H9 (cell line): ENCODE measurements at regions not wholly inside any gene's neighbourhood (a gene's known extent, or its start where the extent isn't known, plus 50 kb on each side); places are given as distances from the start of the nearest gene placed in this dataset.

ENCODE experiments used
- DNase-seq: peaks from one replicate; pipeline ENCODE4 v3.0.0-alpha.2; 2017
- H2AFZ ChIP-seq: one replicate; pipeline ENCODE4 v1.6.1; 2013; ENCODE audit warnings: mild to moderate bottlenecking, low read length, control low read depth, moderate library complexity
- H2AK5ac ChIP-seq: 2 replicates; pipeline ENCODE4 v1.6.1; 2013; ENCODE audit warnings: low read length, control low read depth, mixed read lengths; ENCODE audit not compliant: insufficient read length
- H2BK120ac ChIP-seq: one replicate; pipeline ENCODE4 v1.6.1; 2013; ENCODE audit warnings: low read depth, mild to moderate bottlenecking, low read length, control low read depth, inconsistent platforms; ENCODE audit not compliant: poor library complexity, severe bottlenecking
- H2BK12ac ChIP-seq: 2 replicates; pipeline ENCODE4 v1.6.1; 2013; ENCODE audit warnings: low read length, control low read depth, mixed read lengths, low read depth; ENCODE audit not compliant: insufficient read length
- H2BK15ac ChIP-seq: 2 replicates; pipeline ENCODE4 v1.6.1; 2013; ENCODE audit warnings: low read depth, low read length, control low read depth
- H2BK20ac ChIP-seq: one replicate; pipeline ENCODE4 v1.6.1; 2013; ENCODE audit warnings: low read depth, mild to moderate bottlenecking, low read length, control low read depth, inconsistent platforms; ENCODE audit not compliant: poor library complexity, severe bottlenecking
- H2BK5ac ChIP-seq: 2 replicates; pipeline ENCODE4 v1.6.1; 2013; ENCODE audit warnings: low read length, control low read depth, mixed read lengths; ENCODE audit not compliant: insufficient read length
- H3K14ac ChIP-seq: 2 replicates; pipeline ENCODE4 v1.6.1; 2013; ENCODE audit warnings: low read length, control low read depth; ENCODE audit not compliant: insufficient read depth
- H3K18ac ChIP-seq: 2 replicates; pipeline ENCODE4 v1.6.1; 2013; ENCODE audit warnings: low read depth, mild to moderate bottlenecking, mixed read lengths, low read length, control low read depth; ENCODE audit not compliant: insufficient read length
- H3K23ac ChIP-seq: 2 replicates; pipeline ENCODE4 v1.6.1; 2013; ENCODE audit warnings: low read length, control low read depth, mixed read lengths, low read depth; ENCODE audit not compliant: insufficient read length
- H3K23me2 ChIP-seq: 2 replicates; pipeline ENCODE4 v1.6.1; 2013; ENCODE audit warnings: low read depth, mild to moderate bottlenecking, mixed read lengths, low read length, control low read depth; ENCODE audit not compliant: insufficient read length, poor library complexity, severe bottlenecking
- H3K27ac ChIP-seq: 2 replicates; pipeline ENCODE4 v1.5.1; 2013; ENCODE audit warnings: low read length, control low read depth, mixed read lengths, low read depth; ENCODE audit not compliant: insufficient read length
- H3K27me3 ChIP-seq: 2 replicates; pipeline ENCODE4 v1.6.1; 2013; ENCODE audit warnings: low read length, control low read depth, inconsistent platforms; ENCODE audit not compliant: insufficient read depth
- H3K4ac ChIP-seq: 2 replicates; pipeline ENCODE4 v1.6.1; 2013; ENCODE audit warnings: low read depth, mild to moderate bottlenecking, control low read depth, inconsistent platforms, low read length, moderate library complexity
- H3K4me1 ChIP-seq: 2 replicates; pipeline ENCODE4 v1.6.1; 2013; ENCODE audit warnings: low read length, control low read depth, inconsistent platforms; ENCODE audit not compliant: insufficient read depth
- H3K4me2 ChIP-seq: 2 replicates; pipeline ENCODE4 v1.6.1; 2013; ENCODE audit warnings: low read length, control low read depth, mixed read lengths; ENCODE audit not compliant: insufficient read length, insufficient read depth
- H3K56ac ChIP-seq: 2 replicates; pipeline ENCODE4 v1.6.1; 2013; ENCODE audit warnings: low read depth, mild to moderate bottlenecking, mixed read lengths, low read length, control low read depth; ENCODE audit not compliant: insufficient read length
- H3K79me1 ChIP-seq: 2 replicates; pipeline ENCODE4 v1.6.1; 2013; ENCODE audit warnings: low read depth, mild to moderate bottlenecking, moderate library complexity, low read length, control low read depth, inconsistent platforms; ENCODE audit not compliant: insufficient read depth, poor library complexity, severe bottlenecking
- H3K79me2 ChIP-seq: 2 replicates; pipeline ENCODE4 v1.6.1; 2013; ENCODE audit warnings: low read length, control low read depth, inconsistent platforms; ENCODE audit not compliant: insufficient read depth
- H3K9ac ChIP-seq: 2 replicates; pipeline ENCODE4 v1.6.1; 2013; ENCODE audit warnings: low read length, control low read depth, mixed read lengths; ENCODE audit not compliant: insufficient read length; ENCODE audit errors: extremely low read depth
- H3K9me3 ChIP-seq: one replicate; pipeline ENCODE4 v1.6.1; 2013; ENCODE audit warnings: low read depth, low read length, inconsistent platforms; ENCODE audit not compliant: control insufficient read depth
- H3T11ph ChIP-seq: one replicate; pipeline ENCODE4 v1.6.1; 2013; ENCODE audit warnings: mild to moderate bottlenecking, low read length, control low read depth, inconsistent platforms
- H4K20me1 ChIP-seq: one replicate; pipeline ENCODE4 v1.6.1; 2013; ENCODE audit not compliant: control insufficient read depth, insufficient read length, insufficient read depth
- H4K5ac ChIP-seq: 2 replicates; pipeline ENCODE4 v1.6.1; 2013; ENCODE audit warnings: low read depth, mild to moderate bottlenecking, mixed read lengths, low read length, control low read depth; ENCODE audit not compliant: insufficient read length
- H4K8ac ChIP-seq: replicated peaks from 2 replicates; pipeline ENCODE4 v1.6.1; 2013; ENCODE audit warnings: low read length, control low read depth, mixed read lengths, low read depth; ENCODE audit not compliant: insufficient read length
- H4K91ac ChIP-seq: 2 replicates; pipeline ENCODE4 v1.6.1; 2013; ENCODE audit warnings: low read depth, mild to moderate bottlenecking, moderate library complexity, mixed read lengths, low read length, control low read depth; ENCODE audit not compliant: insufficient read length
- H3K27ac Mint-ChIP-seq, 3 experiments: 2 replicates in 2 of 3; 3 replicates in 1 of 3; pipeline ENCODE4 v1.8.0; 2020 to 2021; ENCODE audit warnings: mixed read lengths in 3 of 3, mild to moderate bottlenecking in 1 of 3, moderate library complexity in 1 of 3
- H3K27me3 Mint-ChIP-seq: 2 replicates; pipeline ENCODE4 v1.8.0; 2021; ENCODE audit warnings: low read depth, mild to moderate bottlenecking, moderate library complexity, mixed read lengths
- H3K36me3 Mint-ChIP-seq, 3 experiments: 2 replicates in 2 of 3; 3 replicates in 1 of 3; pipeline ENCODE4 v1.8.0; 2020 to 2021; ENCODE audit warnings: low read depth in 3 of 3, mixed read lengths in 3 of 3; ENCODE audit not compliant: insufficient read depth in 1 of 3
- H3K4me1 Mint-ChIP-seq, 2 experiments: 2 replicates each; pipeline ENCODE4 v1.8.0; 2020; ENCODE audit warnings: mixed read lengths in 2 of 2
- H3K4me3 Mint-ChIP-seq, 2 experiments: 2 replicates in 1 of 2; 3 replicates in 1 of 2; pipeline ENCODE4 v1.8.0; 2020 to 2021; ENCODE audit warnings: mild to moderate bottlenecking in 2 of 2, mixed read lengths in 2 of 2, moderate library complexity in 1 of 2
- H3K9me3 Mint-ChIP-seq, 2 experiments: 2 replicates in 1 of 2; 3 replicates in 1 of 2; pipeline ENCODE4 v1.8.0; 2020; ENCODE audit warnings: mild to moderate bottlenecking in 2 of 2, mixed read lengths in 2 of 2, moderate library complexity in 1 of 2
- CTCF ChIP-seq: fragments of 200-600 bp; sonication (generic); conservative IDR thresholded peaks from 3 replicates; pipeline ENCODE4 v1.8.0; 2021; ENCODE audit warnings: antibody characterized with exemption, mild to moderate bottlenecking
- WGBS: extraction: QIAGEN DNeasy Blood & Tissue Kit; methylation state at CpG from one replicate; pipeline ENCODE4 v1.1.7; 2013; ENCODE audit warnings: missing lambda C conversion rate, low lambda C conversion rate, mixed read lengths; ENCODE audit not compliant: insufficient read length; ENCODE audit errors: extremely low coverage; 5-methylcytosine and 5-hydroxymethylcytosine counted together

GRCh38 chr5:128632264-128632663 is 94.2 kb upstream of the FBN2 start:
- Histone ChIP-seq H2BK15ac (no peak overlapping the region), H2BK5ac (no peak overlapping the region), H3K4ac (no peak overlapping the region), H4K8ac (no peak overlapping the region), H3K27ac (no peak overlapping the region), H4K20me1 (no peaks in the 10 kb centered on the region), H2BK120ac (no peak overlapping the region), H2BK12ac (no peak overlapping the region), H3T11ph (no peak overlapping the region), H3K14ac (no peak overlapping the region), H3K9me3 (no peaks in the 10 kb centered on the region), H2AFZ (no peak overlapping the region), H3K27me3 (no peaks in the 10 kb centered on the region), H3K18ac (no peak overlapping the region), H4K91ac (no peak overlapping the region), H3K4me1 (no peaks in the 10 kb centered on the region), H4K5ac (no peak overlapping the region), H3K79me1 (no peaks in the 10 kb centered on the region), H3K23ac (no peak overlapping the region), H2BK20ac (no peak overlapping the region), H3K56ac (no peak overlapping the region), H3K9ac (no peak overlapping the region), H3K79me2 (no peaks in the 10 kb centered on the region), H2AK5ac (no peak overlapping the region), H3K4me2 (no peak overlapping the region), H3K23me2 (no peaks in the 10 kb centered on the region)
- H3K4me3 Mint-ChIP-seq: no peak overlapping the region
- TF ChIP-seq CTCF: no peak
- H3K27ac Mint-ChIP-seq: no peak overlapping the region
- no peaks in the 10 kb centered on the region; the same call in none of the 2 replicates for H3K27me3 Mint-ChIP-seq
- H3K36me3 Mint-ChIP-seq: no peaks in the 10 kb centered on the region
- H3K4me1 Mint-ChIP-seq: peaks cover 0 to 5% of the 10 kb centered on the region in 2 experiments; a peak in 2 of 4 replicates
- DNase-seq: no peak
- H3K9me3 Mint-ChIP-seq: no peaks in the 10 kb centered on the region
- no CpG with 5 or more reads among the region's 6 CpGs for WGBS
